H1 (cell line): ENCODE measurements at regions not wholly inside any gene's neighbourhood (a gene's known extent, or its start where the extent isn't known, plus 50 kb on each side); places are given as distances from the start of the nearest gene placed in this dataset.

Experiments
- CTCF ChIA-PET: fragments of 300-600 bp; sonication (Branson Sonifier 250); formaldehyde crosslinking; loops from one replicate; lab custom pipeline; 2021; ENCODE audit not compliant: partially characterized antibody; lab: Charles Lee
- POLR2A ChIA-PET: fragments of 300-600 bp; sonication (Branson Sonifier 250); formaldehyde crosslinking; loops from one replicate; lab custom pipeline; 2021; ENCODE audit warnings: inconsistent platforms; ENCODE audit not compliant: partially characterized antibody; lab: Charles Lee
- DNase-seq, 2 experiments: peaks; one replicate each; pipeline versions ENCODE4 v3.0.0 to v3.0.0-alpha.2; 2010 to 2022; ENCODE audit warnings: low spot score in 2 of 2, low read depth in 1 of 2, mixed read lengths in 1 of 2
- FAIRE-seq: peaks from 2 replicates; lab custom pipeline; 2011; peaks lifted over from hg19 to GRCh38; lab: Jason Lieb, UNC
- H2AFZ ChIP-seq: 2 replicates; pipeline ENCODE4 v1.8.1; 2012; ENCODE audit warnings: low read length, inconsistent platforms
- H2AK5ac ChIP-seq: 2 replicates; pipeline ENCODE4 v1.6.1; 2013; ENCODE audit warnings: low read depth, low read length
- H2BK120ac ChIP-seq: replicated peaks from 2 replicates; pipeline ENCODE3; 2013; ENCODE audit warnings: low read depth, low read length, inconsistent platforms
- H2BK12ac ChIP-seq: 2 replicates; pipeline ENCODE4 v1.6.1; 2013; ENCODE audit warnings: low read depth, low read length
- H2BK15ac ChIP-seq: 2 replicates; pipeline ENCODE4 v1.6.1; 2013; ENCODE audit warnings: low read length
- H2BK20ac ChIP-seq: 2 replicates; pipeline ENCODE4 v1.6.1; 2013; ENCODE audit warnings: low read length
- H2BK5ac ChIP-seq: 2 replicates; pipeline ENCODE4 v1.6.1; 2013; ENCODE audit warnings: low read depth, low read length
- H3K14ac ChIP-seq: 2 replicates; pipeline ENCODE4 v1.6.1; 2013; ENCODE audit warnings: inconsistent platforms; ENCODE audit not compliant: insufficient read length
- H3K18ac ChIP-seq: 2 replicates; pipeline ENCODE4 v1.6.1; 2013; ENCODE audit warnings: low read length; ENCODE audit errors: extremely low read depth
- H3K23ac ChIP-seq: 2 replicates; pipeline ENCODE4 v1.6.1; 2013; ENCODE audit warnings: inconsistent platforms; ENCODE audit not compliant: insufficient read length
- H3K23me2 ChIP-seq: 2 replicates; pipeline ENCODE4 v1.6.1; 2013; ENCODE audit warnings: low read depth, low read length
- H3K27ac ChIP-seq: 2 replicates; pipeline ENCODE4 v1.6.1; 2011; ENCODE audit warnings: low read depth, low read length, inconsistent platforms
- H3K27me3 ChIP-seq, 4 experiments: replicated peaks in 1 of 4; 1 replicate in 1 of 4; 2 replicates in 3 of 4; pipeline versions ENCODE4 v1.6.1 to v1.8.1; 2011 to 2013; ENCODE audit warnings: low read length in 3 of 4, mild to moderate bottlenecking in 3 of 4, inconsistent platforms in 2 of 4, mixed read lengths in 2 of 4, moderate library complexity in 1 of 4; ENCODE audit not compliant: control insufficient read depth in 3 of 4, insufficient read depth in 3 of 4; ENCODE audit errors: extremely low read depth in 1 of 4
- H3K36me3 ChIP-seq, 4 experiments: 2 replicates each; pipeline versions ENCODE4 v1.6.1 to v1.8.1; 2011 to 2013; ENCODE audit warnings: mild to moderate bottlenecking in 4 of 4, low read length in 3 of 4, moderate library complexity in 2 of 4, control low read depth in 1 of 4, inconsistent platforms in 1 of 4; ENCODE audit not compliant: insufficient read depth in 4 of 4, control insufficient read depth in 2 of 4
- H3K4ac ChIP-seq: replicated peaks from 2 replicates; pipeline ENCODE3; 2013; ENCODE audit warnings: low read length, low read depth, mixed read lengths, inconsistent platforms; ENCODE audit not compliant: insufficient read length
- H3K4me1 ChIP-seq, 4 experiments: replicated peaks in 1 of 4; 1 replicate in 1 of 4; 2 replicates in 3 of 4; pipeline versions ENCODE4 v1.6.1 to v1.8.1; 2011 to 2013; ENCODE audit warnings: low read length in 3 of 4, inconsistent platforms in 2 of 4, mixed read lengths in 1 of 4; ENCODE audit not compliant: insufficient read depth in 4 of 4, control insufficient read depth in 3 of 4
- H3K4me2 ChIP-seq, 2 experiments: 2 replicates each; pipeline versions ENCODE4 v1.6.1 to v1.8.1; 2011 to 2013; ENCODE audit warnings: low read depth in 2 of 2, low read length in 2 of 2, control low read depth in 1 of 2, inconsistent platforms in 1 of 2, mild to moderate bottlenecking in 1 of 2; ENCODE audit not compliant: insufficient read depth in 1 of 2
- H3K4me3 ChIP-seq, 4 experiments: fragments of 200-600, 300-600 bp in 1 of 4; sonication (generic), shearing (Covaris generic), sonication (Bioruptor Twin) in 1 of 4; 2 replicates each; pipeline versions ENCODE4 v1.5.1 to v1.8.1; 2011 to 2016; ENCODE audit warnings: low read length in 4 of 4, low read depth in 3 of 4, control low read depth in 2 of 4, inconsistent platforms in 2 of 4, mild to moderate bottlenecking in 2 of 4, mixed read lengths in 1 of 4, moderate library complexity in 1 of 4; ENCODE audit not compliant: insufficient read depth in 2 of 4; ENCODE audit errors: extremely low read depth in 1 of 4
- H3K56ac ChIP-seq: replicated peaks from 2 replicates; pipeline ENCODE3; 2013; ENCODE audit warnings: low read depth, mild to moderate bottlenecking, mixed read lengths, low read length, inconsistent platforms; ENCODE audit not compliant: insufficient read length
- H3K79me1 ChIP-seq: 2 replicates; pipeline ENCODE4 v1.6.1; 2013; ENCODE audit warnings: low read depth, low read length, control low read depth
- H3K79me2 ChIP-seq, 2 experiments: 2 replicates each; pipeline versions ENCODE4 v1.6.1 to v1.8.1; 2012 to 2013; ENCODE audit warnings: low read length in 2 of 2, mild to moderate bottlenecking in 2 of 2, inconsistent platforms in 1 of 2; ENCODE audit not compliant: insufficient read depth in 2 of 2, control insufficient read depth in 1 of 2
- H3K9ac ChIP-seq, 4 experiments: replicated peaks in 1 of 4; 1 replicate in 1 of 4; 2 replicates in 3 of 4; pipeline versions ENCODE4 v1.6.1 to v1.8.1; 2011 to 2013; ENCODE audit warnings: low read depth in 3 of 4, low read length in 3 of 4, control low read depth in 2 of 4, mild to moderate bottlenecking in 2 of 4, moderate library complexity in 2 of 4, inconsistent platforms in 1 of 4; ENCODE audit errors: extremely low read depth in 1 of 4
- H3K9me3 ChIP-seq, 2 experiments: 2 replicates each; pipeline versions ENCODE4 v1.6.1 to v1.8.1; 2012 to 2013; ENCODE audit warnings: mild to moderate bottlenecking in 2 of 2, moderate library complexity in 2 of 2, control low read depth in 1 of 2, inconsistent platforms in 1 of 2, low read depth in 1 of 2, low read length in 1 of 2, mixed read lengths in 1 of 2; ENCODE audit not compliant: insufficient read depth in 2 of 2
- H4K20me1 ChIP-seq, 2 experiments: replicated peaks in 1 of 2; 2 replicates each; pipeline versions ENCODE3 to v1.8.1; 2011 to 2013; ENCODE audit warnings: inconsistent platforms in 2 of 2, low read length in 2 of 2, mild to moderate bottlenecking in 1 of 2; ENCODE audit not compliant: insufficient read depth in 2 of 2, control insufficient read depth in 1 of 2
- H4K5ac ChIP-seq: 2 replicates; pipeline ENCODE4 v1.6.1; 2013; ENCODE audit warnings: low read length, low read depth, mixed read lengths, inconsistent platforms; ENCODE audit not compliant: insufficient read length
- H4K8ac ChIP-seq: 2 replicates; pipeline ENCODE4 v1.8.0; 2013; ENCODE audit warnings: mild to moderate bottlenecking, moderate library complexity, low read length, inconsistent platforms; ENCODE audit not compliant: insufficient read depth; ENCODE audit errors: extremely low read depth
- H4K91ac ChIP-seq: replicated peaks from 2 replicates; pipeline ENCODE3; 2013; ENCODE audit warnings: low read length, mixed read lengths, inconsistent platforms; ENCODE audit not compliant: insufficient read length
- CTBP2 ChIP-seq: IDR thresholded peaks from 2 replicates; pipeline ENCODE4 v1.7.0; 2011; ENCODE audit warnings: borderline replicate concordance, mild to moderate bottlenecking, moderate library complexity, mixed read lengths, low read length; ENCODE audit not compliant: insufficient read depth, insufficient read length
- HDAC6 ChIP-seq: IDR thresholded peaks from one replicate; pipeline ENCODE4 v1.7.1; 2012; ENCODE audit warnings: low read depth, mild to moderate bottlenecking, inconsistent platforms, low read length, moderate library complexity
- MAFK ChIP-seq: IDR thresholded peaks from 2 replicates; pipeline ENCODE4 v1.6.1; 2012; ENCODE audit warnings: low read depth, mild to moderate bottlenecking, improper control_type of control experiment, low read length
- RNF2 ChIP-seq: fragments of 200-900, 300-1000 bp; sonication (generic); IDR thresholded peaks from 2 replicates; pipeline ENCODE4 v1.7.1; 2016; ENCODE audit warnings: borderline replicate concordance, low read depth, mild to moderate bottlenecking, antibody characterized with exemption, low read length; ENCODE audit not compliant: poor library complexity, severe bottlenecking; ENCODE audit errors: missing control alignments
- SP1 ChIP-seq: IDR thresholded peaks from 2 replicates; pipeline ENCODE4 v1.6.1; 2011; ENCODE audit warnings: low read depth, low read length
- WGBS, 2 experiments: shearing (Covaris generic) in 1 of 2; methylation state at CpG; one replicate each; pipeline versions ENCODE4 v1.1.6 to v1.1.7; 2013 to 2015; ENCODE audit warnings: low lambda C conversion rate in 2 of 2, mixed read lengths in 2 of 2, inconsistent platforms in 1 of 2, low coverage in 1 of 2, missing lambda C conversion rate in 1 of 2; ENCODE audit not compliant: insufficient replicate concordance in 2 of 2, insufficient coverage in 1 of 2, insufficient read length in 1 of 2; ENCODE audit errors: extremely low coverage in 1 of 2, missing lambda C conversion rate in 1 of 2; 5-methylcytosine and 5-hydroxymethylcytosine counted together

DNA sequence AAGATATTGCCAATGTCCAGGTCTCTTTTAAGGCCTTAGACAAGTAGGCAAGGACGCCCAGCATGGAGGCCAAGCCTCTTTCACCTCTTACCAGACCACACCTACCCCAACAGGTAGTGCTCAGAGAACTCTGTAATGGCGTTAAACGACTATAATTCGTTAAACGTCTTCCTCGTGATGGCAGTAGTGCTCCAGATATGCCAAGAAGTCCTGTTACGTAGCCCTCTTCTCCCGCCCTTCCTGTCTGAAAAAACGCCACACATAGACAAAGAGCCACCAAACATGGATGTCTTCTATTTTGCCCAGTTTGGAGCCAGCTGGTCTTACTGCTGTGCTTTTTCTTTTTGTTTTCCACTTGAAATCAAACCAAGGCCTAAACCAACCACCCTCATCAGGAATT lies 190.7 kb downstream of the OR13H1 start:
- H2AK5ac ChIP-seq = no peak overlapping the region
- no peak overlapping the region for H3K27ac ChIP-seq
- no peak overlapping the region for H3K56ac ChIP-seq
- H2BK120ac ChIP-seq = no peak overlapping the region
- no peak overlapping the region for H3K23ac ChIP-seq
- H3K9me3 ChIP-seq = no peaks in the 10 kb centered on the region
- H4K20me1 ChIP-seq = no peaks in the 10 kb centered on the region
- ChIA-PET CTCF (no interaction called here), POLR2A (no interaction called here)
- no peak overlapping the region for H2BK15ac ChIP-seq
- no peak overlapping the region for H3K4ac ChIP-seq
- no peak overlapping the region for H3K4me2 ChIP-seq
- no peak overlapping the region for H4K91ac ChIP-seq
- no peak overlapping the region for H3K14ac ChIP-seq
- H2BK12ac ChIP-seq = no peak overlapping the region
- H3K4me3 ChIP-seq = no peak overlapping the region
- no peak overlapping the region for H3K18ac ChIP-seq
- TF ChIP-seq SP1 = no peak
- TF ChIP-seq MAFK = no peak
- TF ChIP-seq CTBP2 = no peak
- no peak for TF ChIP-seq HDAC6
- no peak for TF ChIP-seq RNF2
- H3K4me1 ChIP-seq = no peaks in the 10 kb centered on the region
- H3K23me2 ChIP-seq = no peaks in the 10 kb centered on the region
- H3K27me3 ChIP-seq = no peaks in the 10 kb centered on the region
- FAIRE-seq (no peak), DNase-seq (no peak)
- no peaks in the 10 kb centered on the region for H3K79me2 ChIP-seq
- H2AFZ ChIP-seq = no peak overlapping the region
- H3K36me3 ChIP-seq = peaks cover 0 to 38% (median 16%) of the 10 kb centered on the region in 4 experiments; a peak in 6 of 8 replicates
- no peak overlapping the region for H2BK5ac ChIP-seq
- WGBS, 2 experiments = 97% methylated on average over 9 of the region's 9 CpGs; no CpG with 5 or more reads in 1 of the 2 experiments
- H3K9ac ChIP-seq = no peak overlapping the region
- no peak overlapping the region for H4K8ac ChIP-seq
- H3K79me1 ChIP-seq = no peaks in the 10 kb centered on the region
- H2BK20ac ChIP-seq = no peak overlapping the region
- H4K5ac ChIP-seq = no peak overlapping the region
